ENCODE measurements at regions not wholly inside any gene's neighbourhood (a gene's known extent, or its start where the extent isn't known, plus 50 kb on each side); places are given as distances from the start of the nearest gene placed in this dataset.

GRCh38 chr11:60592601-60593000 lies 77.4 kb downstream of the MS4A13 start:
- no CpG with 5 or more reads among the region's 4 CpGs for WGBS, 2 donors (ENCODE audit: extremely low coverage in 2 of 2, insufficient read length in 2 of 2, insufficient replicate concordance in 1 of 2)
- no peak for DNase-seq (ENCODE audit: low spot score)
- no peak overlapping the region for H3K4me2 ChIP-seq (ENCODE audit: insufficient read depth, low read length, poor library complexity, severe bottlenecking)
- no peaks in the 10 kb centered on the region for H3K36me3 ChIP-seq (replicated peaks in 1 of 2; ENCODE audit: control insufficient read depth in 2 of 2, insufficient read depth in 2 of 2, low read length in 2 of 2)
- no peak overlapping the region for H2AFZ ChIP-seq (ENCODE audit: low read length)
- no peak overlapping the region for H2BK5ac ChIP-seq (ENCODE audit: low read length)
- no peak overlapping the region for H3K18ac ChIP-seq (ENCODE audit: low read length)
- no peak overlapping the region for H3K9ac ChIP-seq (ENCODE audit: low read depth, low read length, poor library complexity)
- H3K79me1 ChIP-seq (ENCODE audit: low read depth, low read length), result peaks cover 4% of the 10 kb centered on the region
- no peak overlapping the region for H4K8ac ChIP-seq (ENCODE audit: low read depth, low read length)
- H2BK12ac ChIP-seq (ENCODE audit: low read length), result no peak overlapping the region
- H3K9me3 ChIP-seq (replicated peaks in 1 of 2; ENCODE audit: control insufficient read depth in 2 of 2, insufficient read depth in 1 of 2, low read depth in 1 of 2, low read length in 2 of 2), result peaks cover 0 to 3% of the 10 kb centered on the region in 2 donors
- no peak overlapping the region for H3K4ac ChIP-seq (ENCODE audit: low read length)
- H2BK120ac ChIP-seq (ENCODE audit: low read depth, low read length), result no peak overlapping the region
- no peak overlapping the region for H3K14ac ChIP-seq (ENCODE audit: low read length)
- no peak overlapping the region for H4K91ac ChIP-seq (ENCODE audit: low read depth, low read length, poor library complexity)
- H3K27ac ChIP-seq (replicated peaks; ENCODE audit: low read length), result no peak overlapping the region
- H2AK5ac ChIP-seq (ENCODE audit: low read depth, low read length), result no peak overlapping the region
- no peak overlapping the region for H3K4me3 ChIP-seq (ENCODE audit: low read length in 2 of 2)
- H3K27me3 ChIP-seq (ENCODE audit: control insufficient read depth in 3 of 3, insufficient read depth in 3 of 3, low read depth in 1 of 3, low read length in 3 of 3), result no peaks in the 10 kb centered on the region
- H3K23ac ChIP-seq (ENCODE audit: low read depth, low read length, poor library complexity), result no peak overlapping the region
- H2BK15ac ChIP-seq (ENCODE audit: low read length), result no peak overlapping the region
- H3K4me1 ChIP-seq (ENCODE audit: control insufficient read depth in 2 of 2, insufficient read depth in 1 of 2, low read depth in 1 of 2, low read length in 2 of 2), result no peaks in the 10 kb centered on the region

GRCh38 chr11:60594998-60595642 lies 79.9 kb downstream of the MS4A13 start:
- Histone ChIP-seq H3K9ac (ENCODE audit: low read depth, low read length, poor library complexity) (no peak overlapping the region), H3K14ac (ENCODE audit: low read length) (no peak overlapping the region), H2BK12ac (ENCODE audit: low read length) (no peak overlapping the region), H3K23ac (ENCODE audit: low read depth, low read length, poor library complexity) (no peak overlapping the region), H2BK120ac (ENCODE audit: low read depth, low read length) (no peak overlapping the region), H3K4ac (ENCODE audit: low read length) (no peak overlapping the region), H3K4me2 (ENCODE audit: insufficient read depth, low read length, poor library complexity, severe bottlenecking) (no peak overlapping the region), H3K27ac (replicated peaks; ENCODE audit: low read length) (no peak overlapping the region), H2AFZ (ENCODE audit: low read length) (no peak overlapping the region), H2BK15ac (ENCODE audit: low read length) (no peak overlapping the region), H3K36me3 (replicated peaks in 1 of 2; ENCODE audit: control insufficient read depth in 2 of 2, insufficient read depth in 2 of 2, low read length in 2 of 2) (no peaks in the 10 kb centered on the region), H4K91ac (ENCODE audit: low read depth, low read length, poor library complexity) (no peak overlapping the region), H3K9me3 (replicated peaks in 1 of 2; ENCODE audit: control insufficient read depth in 2 of 2, insufficient read depth in 1 of 2, low read depth in 1 of 2, low read length in 2 of 2) (peaks cover 0 to 3% of the 10 kb centered on the region in 2 donors), H2BK5ac (ENCODE audit: low read length) (no peak overlapping the region), H3K79me1 (ENCODE audit: low read depth, low read length) (peaks cover 4% of the 10 kb centered on the region), H3K4me3 (ENCODE audit: low read length in 2 of 2) (no peak overlapping the region), H3K18ac (ENCODE audit: low read length) (no peak overlapping the region), H3K27me3 (ENCODE audit: control insufficient read depth in 3 of 3, insufficient read depth in 3 of 3, low read depth in 1 of 3, low read length in 3 of 3) (no peaks in the 10 kb centered on the region), H3K4me1 (ENCODE audit: control insufficient read depth in 2 of 2, insufficient read depth in 1 of 2, low read depth in 1 of 2, low read length in 2 of 2) (no peaks in the 10 kb centered on the region), H2AK5ac (ENCODE audit: low read depth, low read length) (no peak overlapping the region), H4K8ac (ENCODE audit: low read depth, low read length) (no peak overlapping the region)
- DNase-seq (ENCODE audit: low spot score), result no peak
- WGBS, 2 donors (ENCODE audit: extremely low coverage in 2 of 2, insufficient read length in 2 of 2, insufficient replicate concordance in 1 of 2), result no CpG with 5 or more reads among the region's 4 CpGs

GRCh38 chr11:60607483-60607882 lies 91.9 kb upstream of the MS4A8 start:
- Histone ChIP-seq H2BK120ac (ENCODE audit: low read depth, low read length) (no peak overlapping the region), H3K9me3 (replicated peaks in 1 of 2; ENCODE audit: control insufficient read depth in 2 of 2, insufficient read depth in 1 of 2, low read depth in 1 of 2, low read length in 2 of 2) (no peaks in the 10 kb centered on the region), H2AFZ (ENCODE audit: low read length) (no peak overlapping the region), H3K9ac (ENCODE audit: low read depth, low read length, poor library complexity) (no peak overlapping the region), H3K23ac (ENCODE audit: low read depth, low read length, poor library complexity) (no peak overlapping the region), H2AK5ac (ENCODE audit: low read depth, low read length) (no peak overlapping the region), H3K27ac (replicated peaks; ENCODE audit: low read length) (no peak overlapping the region), H3K79me1 (ENCODE audit: low read depth, low read length) (no peaks in the 10 kb centered on the region), H3K4ac (ENCODE audit: low read length) (no peak overlapping the region), H4K8ac (ENCODE audit: low read depth, low read length) (no peak overlapping the region), H2BK5ac (ENCODE audit: low read length) (no peak overlapping the region), H4K91ac (ENCODE audit: low read depth, low read length, poor library complexity) (no peak overlapping the region), H2BK15ac (ENCODE audit: low read length) (no peak overlapping the region), H3K14ac (ENCODE audit: low read length) (no peak overlapping the region), H2BK12ac (ENCODE audit: low read length) (no peak overlapping the region), H3K4me2 (ENCODE audit: insufficient read depth, low read length, poor library complexity, severe bottlenecking) (no peak overlapping the region), H3K36me3 (replicated peaks in 1 of 2; ENCODE audit: control insufficient read depth in 2 of 2, insufficient read depth in 2 of 2, low read length in 2 of 2) (no peaks in the 10 kb centered on the region), H3K4me3 (ENCODE audit: low read length in 2 of 2) (no peak overlapping the region), H3K27me3 (ENCODE audit: control insufficient read depth in 3 of 3, insufficient read depth in 3 of 3, low read depth in 1 of 3, low read length in 3 of 3) (no peaks in the 10 kb centered on the region), H3K4me1 (ENCODE audit: control insufficient read depth in 2 of 2, insufficient read depth in 1 of 2, low read depth in 1 of 2, low read length in 2 of 2) (no peaks in the 10 kb centered on the region), H3K18ac (ENCODE audit: low read length) (no peak overlapping the region)
- no CpG with 5 or more reads among the region's 3 CpGs for WGBS, 2 donors (ENCODE audit: extremely low coverage in 2 of 2, insufficient read length in 2 of 2, insufficient replicate concordance in 1 of 2)
- DNase-seq (ENCODE audit: low spot score), result no peak

GRCh38 chr11:60609632-60610031 lies 89.8 kb upstream of the MS4A8 start:
- no peak overlapping the region for H4K91ac ChIP-seq (ENCODE audit: low read depth, low read length, poor library complexity)

More at GRCh38 chr11:60609632-60610031, 89.8 kb upstream of the MS4A8 start:
- Histone ChIP-seq H2AK5ac (ENCODE audit: low read depth, low read length) (no peak overlapping the region), H4K8ac (ENCODE audit: low read depth, low read length) (no peak overlapping the region), H3K27ac (replicated peaks; ENCODE audit: low read length) (no peak overlapping the region), H2AFZ (ENCODE audit: low read length) (no peak overlapping the region), H2BK5ac (ENCODE audit: low read length) (no peak overlapping the region), H3K9ac (ENCODE audit: low read depth, low read length, poor library complexity) (no peak overlapping the region), H3K14ac (ENCODE audit: low read length) (no peak overlapping the region), H3K9me3 (replicated peaks in 1 of 2; ENCODE audit: control insufficient read depth in 2 of 2, insufficient read depth in 1 of 2, low read depth in 1 of 2, low read length in 2 of 2) (no peaks in the 10 kb centered on the region), H3K18ac (ENCODE audit: low read length) (no peak overlapping the region), H3K79me1 (ENCODE audit: low read depth, low read length) (no peaks in the 10 kb centered on the region), H3K4me2 (ENCODE audit: insufficient read depth, low read length, poor library complexity, severe bottlenecking) (no peak overlapping the region), H3K4ac (ENCODE audit: low read length) (no peak overlapping the region), H3K4me3 (ENCODE audit: low read length in 2 of 2) (no peak overlapping the region), H3K4me1 (ENCODE audit: control insufficient read depth in 2 of 2, insufficient read depth in 1 of 2, low read depth in 1 of 2, low read length in 2 of 2) (no peaks in the 10 kb centered on the region), H2BK15ac (ENCODE audit: low read length) (no peak overlapping the region), H2BK12ac (ENCODE audit: low read length) (no peak overlapping the region), H3K23ac (ENCODE audit: low read depth, low read length, poor library complexity) (no peak overlapping the region), H3K36me3 (replicated peaks in 1 of 2; ENCODE audit: control insufficient read depth in 2 of 2, insufficient read depth in 2 of 2, low read length in 2 of 2) (no peaks in the 10 kb centered on the region), H2BK120ac (ENCODE audit: low read depth, low read length) (no peak overlapping the region), H3K27me3 (ENCODE audit: control insufficient read depth in 3 of 3, insufficient read depth in 3 of 3, low read depth in 1 of 3, low read length in 3 of 3) (no peaks in the 10 kb centered on the region)
- WGBS, 2 donors (ENCODE audit: extremely low coverage in 2 of 2, insufficient read length in 2 of 2, insufficient replicate concordance in 1 of 2), result no CpG with 5 or more reads among the region's 3 CpGs
- no peak for DNase-seq (ENCODE audit: low spot score)
